NAMALWA (cell line): ENCODE measurements at regions not wholly inside any gene's neighbourhood (a gene's known extent, or its start where the extent isn't known, plus 50 kb on each side); places are given as distances from the start of the nearest gene placed in this dataset.

ENCODE experiments used
- DNase-seq: peaks from one replicate; pipeline ENCODE4 v3.0.0-alpha.2; 2015; ENCODE audit warnings: low spot score

DNA sequence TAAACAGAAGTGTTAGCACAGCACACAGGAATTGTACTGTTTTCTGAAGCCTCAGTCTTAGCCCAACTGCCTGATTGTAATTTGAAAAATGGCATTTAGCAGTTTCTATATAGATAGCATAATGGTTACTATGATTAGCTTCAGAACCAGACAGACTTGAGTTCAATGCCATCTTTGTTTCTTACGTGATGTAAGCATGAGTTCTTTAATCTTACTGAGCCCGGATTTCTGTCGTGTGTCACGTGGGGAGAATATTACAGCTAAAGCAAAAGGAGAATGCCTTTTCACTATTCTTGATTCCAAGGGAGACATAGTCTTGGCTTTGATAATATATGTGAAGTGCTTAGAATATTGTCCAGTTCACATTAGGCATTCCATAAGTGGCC is 407.3 kb downstream of the STIM2 start:
- DNase-seq, result no peak

DNA sequence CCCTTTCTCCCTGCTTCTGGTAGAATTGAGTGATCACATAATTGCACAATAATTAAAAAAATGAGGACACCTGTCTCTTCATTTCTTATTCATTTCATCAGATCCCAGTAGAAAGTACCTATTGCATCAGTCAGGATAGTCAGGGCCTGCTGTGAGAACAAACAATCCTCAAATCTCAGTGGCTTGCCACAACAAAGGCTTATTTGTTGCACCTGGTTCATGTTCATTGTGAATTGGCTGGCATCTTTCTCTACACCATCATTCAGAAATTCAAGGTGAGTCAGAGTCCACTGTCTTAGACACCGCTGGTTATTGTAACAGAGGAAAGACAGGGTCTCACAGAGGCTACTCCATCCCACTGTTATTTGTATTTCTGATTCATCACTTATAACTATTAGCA is 409.8 kb downstream of the STIM2 start:
- no peak for DNase-seq

DNA sequence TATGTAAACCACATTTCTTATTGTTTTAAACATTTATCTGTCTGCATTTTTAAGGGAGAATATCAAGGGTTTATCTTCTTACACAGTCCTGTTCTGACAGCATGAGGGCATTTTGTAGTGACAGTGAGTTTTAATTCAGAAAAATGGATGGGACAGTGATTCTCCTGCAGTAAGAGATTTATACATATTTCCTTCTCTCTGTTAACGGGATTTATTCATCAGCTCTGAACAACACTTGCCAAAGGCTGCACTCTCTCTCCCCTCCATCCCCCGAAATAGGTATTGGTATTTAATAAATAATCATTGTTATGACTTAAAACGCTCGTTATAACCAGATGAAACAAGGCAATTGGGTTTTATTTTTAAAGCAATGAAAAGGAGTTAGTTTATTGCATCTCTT is 410.9 kb downstream of the STIM2 start:
- DNase-seq, result no peak

DNA sequence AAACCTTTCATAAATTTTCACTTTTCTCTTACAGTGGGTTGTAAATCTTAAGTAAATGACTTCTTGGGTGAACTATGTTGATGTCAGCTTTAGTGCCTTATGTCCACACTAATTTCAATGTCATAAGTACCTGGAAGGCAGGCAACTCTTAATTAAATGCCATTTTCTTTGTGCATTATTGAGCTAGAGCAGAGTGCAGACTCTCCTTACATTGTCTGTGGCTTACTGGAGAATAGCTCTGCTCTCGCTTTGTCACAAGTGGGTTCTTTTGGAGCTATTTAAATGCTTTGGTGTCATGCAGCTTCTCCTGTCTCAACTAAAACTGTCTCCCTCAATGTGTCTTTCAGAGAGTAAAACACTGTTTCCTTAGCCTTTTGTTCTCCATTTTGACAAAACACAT is 411.6 kb downstream of the STIM2 start:
- DNase-seq, result no peak

DNA sequence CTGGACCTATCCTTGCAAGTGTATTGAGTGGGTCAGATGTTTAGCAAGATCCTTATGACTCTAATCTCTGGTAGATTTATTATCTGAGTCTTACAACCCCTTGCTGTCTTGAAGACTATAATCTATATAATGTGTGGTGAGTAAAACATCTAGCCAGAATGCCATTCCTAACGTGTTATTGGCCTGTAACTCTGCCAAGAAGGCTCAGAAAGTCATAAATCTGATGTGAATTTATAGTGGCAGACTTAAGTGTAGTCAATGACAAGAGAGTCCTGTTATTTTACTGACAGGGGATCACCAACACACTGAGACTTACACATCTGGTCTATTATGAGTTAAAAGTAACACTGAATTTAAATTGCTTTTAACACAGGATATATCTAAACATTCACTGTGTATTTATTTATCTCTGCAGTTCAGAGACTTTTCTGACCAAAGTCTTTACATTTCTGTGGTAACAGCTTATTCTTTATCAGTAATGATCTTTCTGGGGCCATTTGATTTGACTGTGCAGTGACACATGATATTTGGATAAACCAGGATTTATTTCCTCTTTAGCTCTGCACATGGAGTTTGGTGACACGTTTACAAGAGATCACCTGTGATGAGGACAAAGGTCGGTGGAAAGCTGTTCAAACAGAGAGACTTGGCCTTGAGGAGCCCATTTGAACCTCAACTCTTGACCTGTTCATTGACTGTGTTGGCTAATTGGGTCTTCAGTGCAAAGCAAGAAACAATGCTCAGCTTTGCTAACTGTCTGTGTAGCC is 415.8 kb downstream of the STIM2 start:
- DNase-seq, result no peak

DNA sequence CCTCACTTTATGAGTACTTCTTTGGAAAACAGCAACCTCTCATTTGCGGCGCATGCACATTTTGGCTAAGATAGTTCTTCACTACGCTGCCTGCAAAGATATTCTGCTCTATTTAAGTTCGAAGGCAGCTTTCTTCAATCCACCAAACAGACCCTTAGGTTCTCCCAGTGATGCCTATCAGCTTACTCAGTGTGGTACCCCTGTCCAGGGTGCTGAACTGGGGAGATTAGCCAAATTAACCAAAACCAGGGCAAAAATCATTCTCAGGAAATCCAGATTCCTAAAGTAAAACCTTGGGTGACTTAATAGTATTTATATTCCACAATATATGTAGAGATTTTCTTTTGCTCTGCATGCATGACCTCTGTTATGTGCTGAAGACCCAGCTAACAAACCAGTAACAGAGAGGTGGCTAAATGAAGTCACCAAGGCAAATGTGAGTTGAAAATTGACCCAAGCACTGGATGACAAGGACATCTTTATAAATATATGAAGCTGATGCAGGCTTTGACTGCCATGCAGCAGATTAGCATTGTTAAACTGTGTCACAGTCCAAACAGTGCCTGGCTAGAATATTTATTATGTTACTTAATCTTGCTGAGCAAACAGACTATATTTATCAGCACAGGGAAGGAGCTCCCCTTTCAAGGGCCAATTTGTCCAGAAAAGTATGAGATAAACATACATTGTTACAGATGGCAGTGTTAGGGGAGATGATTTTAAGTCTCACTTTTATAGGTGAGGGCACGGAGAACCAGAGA is 418.2 kb downstream of the STIM2 start:
- peak; percentile 15 for DNase-seq

DNA sequence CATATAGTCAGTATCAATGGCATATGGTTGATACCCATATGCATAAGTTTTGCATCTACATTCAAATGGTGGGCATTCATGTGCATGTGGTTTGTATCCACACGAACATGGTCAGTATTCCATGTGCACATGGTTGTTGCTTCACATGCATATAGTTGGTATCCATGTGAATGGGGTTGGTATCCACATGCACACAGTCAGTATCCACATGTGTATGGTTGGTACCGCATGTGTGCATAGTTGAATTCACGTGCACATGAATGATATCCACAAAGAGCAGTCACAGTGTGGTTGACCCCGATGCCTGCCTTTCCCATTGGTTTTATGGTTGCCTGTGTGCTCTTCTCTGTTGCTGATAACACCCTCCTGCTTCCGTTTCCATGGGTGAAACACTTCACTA is 427.9 kb downstream of the STIM2 start:
- DNase-seq, result no peak

DNA sequence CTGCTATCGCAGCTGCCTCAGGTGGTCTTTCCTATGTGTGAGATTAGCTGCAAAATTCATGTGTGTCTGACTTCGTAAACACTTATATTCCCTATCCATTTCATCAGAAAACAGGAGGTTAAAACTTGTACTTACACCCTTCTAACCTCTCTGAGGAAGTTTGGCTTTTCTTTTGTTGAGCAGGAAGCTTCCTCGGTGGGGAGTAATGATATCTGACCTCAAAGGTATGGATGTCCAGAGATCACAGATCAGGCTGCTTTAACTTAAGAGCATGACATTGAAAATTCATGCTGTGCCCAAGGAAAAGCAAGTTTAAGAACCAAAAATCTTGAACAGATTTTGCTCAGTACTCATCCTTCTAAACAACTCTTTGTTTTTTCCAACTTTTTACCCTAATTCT is 429.1 kb downstream of the STIM2 start:
- no peak for DNase-seq

DNA sequence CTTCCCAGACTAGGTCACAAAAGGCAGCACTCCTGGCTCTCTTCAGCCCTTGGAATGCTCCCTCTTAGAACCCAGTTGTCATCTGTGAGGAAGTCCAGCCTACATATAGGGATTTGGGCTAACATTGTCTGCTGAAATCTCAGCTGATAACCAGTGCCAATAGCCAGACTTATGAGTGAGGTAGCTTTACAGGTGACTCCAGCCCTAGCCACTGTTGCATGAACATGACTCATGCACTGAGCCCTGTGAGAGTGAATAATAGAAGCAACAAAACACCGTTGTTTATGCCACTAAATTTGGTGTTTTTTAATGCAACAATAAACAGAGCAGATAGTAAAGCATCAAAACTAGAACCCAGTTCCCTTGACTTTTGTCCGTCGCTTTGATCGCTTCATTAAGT is 433.2 kb downstream of the STIM2 start:
- no peak for DNase-seq

DNA sequence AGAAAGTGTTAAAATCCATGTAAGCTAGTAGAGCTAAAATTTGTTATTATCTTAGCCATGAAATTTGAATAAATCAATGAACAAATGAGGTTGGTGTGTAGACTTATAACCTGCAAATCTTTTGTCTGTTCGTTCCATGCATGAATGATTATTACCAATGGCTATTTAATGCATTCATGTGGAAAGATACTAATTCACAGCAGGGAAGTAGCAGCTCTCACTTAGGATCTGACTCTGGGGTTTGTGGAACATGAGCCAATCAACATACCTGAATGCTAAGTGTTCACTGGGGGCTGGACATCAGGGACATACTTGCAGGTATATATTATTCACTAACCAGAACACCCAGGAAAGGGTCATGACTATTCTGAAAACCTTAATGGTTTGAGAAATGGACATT is 444.1 kb downstream of the STIM2 start:
- DNase-seq, result no peak

DNA sequence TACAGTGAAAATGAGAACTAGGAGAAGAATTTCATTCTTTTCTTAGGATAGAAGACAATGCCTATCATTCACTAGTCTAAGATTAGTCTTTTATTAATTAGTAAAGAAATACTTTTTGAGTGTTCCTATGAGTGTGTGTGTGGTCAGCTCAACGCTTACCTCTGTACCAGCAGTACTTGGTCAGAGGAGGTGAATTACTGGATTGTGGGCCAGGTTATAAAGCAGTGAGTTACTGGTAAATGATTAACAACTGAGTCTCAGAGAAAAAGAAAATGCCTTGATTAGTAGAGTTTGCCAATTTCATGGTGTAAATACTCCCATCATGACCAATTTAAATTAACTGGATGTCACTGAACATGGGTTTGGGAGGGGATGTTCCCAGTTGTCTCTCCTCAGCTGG is 444.6 kb downstream of the STIM2 start:
- DNase-seq, result no peak

DNA sequence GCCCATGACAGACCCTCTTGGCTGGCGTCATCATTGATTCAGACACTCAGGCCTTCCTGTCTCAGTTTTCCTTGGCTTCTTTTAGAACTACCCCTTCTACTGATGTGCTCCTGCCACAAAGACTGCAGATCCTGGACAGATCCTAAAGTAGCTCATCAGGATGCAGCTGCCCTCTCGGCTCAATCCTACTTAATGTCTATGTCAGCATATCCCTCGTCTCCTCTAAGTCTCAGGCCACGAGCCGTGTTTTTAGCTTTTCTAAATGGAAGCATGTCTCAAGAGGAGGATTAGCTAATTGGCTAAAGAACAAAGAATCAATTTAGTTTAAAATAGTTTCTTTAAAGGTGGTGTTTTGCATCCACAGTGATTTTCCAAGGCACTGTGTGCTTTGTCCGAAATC is 447.7 kb downstream of the STIM2 start:
- no peak for DNase-seq

DNA sequence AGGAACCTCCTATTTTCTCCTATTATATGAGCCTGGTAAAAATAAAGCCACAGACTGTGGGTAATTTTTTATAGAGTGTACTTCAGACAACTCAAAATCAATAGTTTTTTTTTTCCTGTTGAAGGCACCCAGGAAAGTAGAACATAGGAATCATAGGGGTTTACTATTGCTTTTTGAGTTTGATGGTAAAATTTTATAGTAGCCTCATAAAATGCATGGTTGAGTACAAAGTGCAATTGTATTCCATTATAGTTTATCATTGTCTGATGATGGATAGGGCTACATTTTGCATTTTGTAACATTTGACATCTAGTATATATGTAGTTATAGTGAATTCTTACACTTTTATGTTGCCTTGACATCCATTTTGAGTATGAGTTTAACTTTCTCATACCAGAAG is 455.0 kb downstream of the STIM2 start:
- DNase-seq, result no peak

DNA sequence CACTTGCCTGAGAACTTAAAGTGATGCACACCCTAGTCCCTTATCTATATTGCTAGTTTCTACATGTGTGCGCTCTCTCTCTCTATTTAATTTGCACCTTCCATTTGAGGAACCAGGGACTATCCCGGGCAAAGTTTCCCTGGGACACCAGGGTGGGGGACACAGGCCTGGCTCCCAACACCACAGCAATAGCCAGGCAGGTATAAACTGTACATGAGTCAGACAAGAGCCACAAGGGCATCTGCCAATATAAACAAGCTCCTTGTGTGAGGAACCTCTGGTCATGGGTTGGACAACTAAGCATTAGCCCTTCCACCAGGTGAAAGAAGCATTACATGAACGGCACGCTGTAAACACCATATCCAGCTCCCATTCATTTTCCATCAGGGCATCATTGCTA is 455.5 kb downstream of the STIM2 start:
- no peak for DNase-seq

DNA sequence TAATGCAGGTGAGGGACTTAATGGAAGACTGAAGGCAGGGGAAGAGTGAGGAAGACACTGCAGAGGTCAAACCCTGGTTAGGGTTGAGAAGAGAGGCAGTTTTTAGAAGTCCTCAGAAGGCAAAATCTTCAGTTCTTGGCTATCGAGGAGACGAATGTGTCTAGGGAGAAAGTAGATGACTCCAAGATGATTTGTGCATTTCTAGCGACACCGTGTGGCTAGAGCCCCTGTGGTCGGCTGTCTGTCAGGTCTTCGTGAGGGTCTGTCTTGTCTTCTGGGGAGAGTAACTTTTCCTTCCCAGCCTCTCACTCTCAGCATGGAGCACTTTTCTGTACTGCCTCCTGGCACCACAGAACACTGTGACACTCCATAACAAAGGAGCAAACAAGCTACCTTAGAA is 458.1 kb downstream of the STIM2 start:
- peak; percentile 67 for DNase-seq

DNA sequence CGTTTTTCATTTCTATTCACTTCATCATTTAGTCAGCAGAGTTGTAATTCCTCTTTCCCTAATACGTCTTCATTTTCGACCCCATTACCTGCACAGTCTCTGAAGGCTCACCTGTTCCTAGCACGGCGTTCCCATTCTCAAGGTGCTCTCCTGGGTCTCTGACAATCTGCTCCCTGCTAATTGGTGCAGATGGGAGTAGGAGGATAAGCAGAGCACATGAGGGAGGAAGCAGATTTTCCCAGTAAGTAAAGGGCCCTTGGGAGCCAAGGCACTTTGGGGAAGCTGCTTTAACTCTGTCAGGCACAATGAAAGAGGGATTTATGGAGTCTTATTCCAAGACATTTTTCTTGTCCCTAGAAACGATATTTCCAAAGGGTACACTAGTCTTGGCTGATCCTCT is 466.4 kb downstream of the STIM2 start:
- DNase-seq, result no peak

DNA sequence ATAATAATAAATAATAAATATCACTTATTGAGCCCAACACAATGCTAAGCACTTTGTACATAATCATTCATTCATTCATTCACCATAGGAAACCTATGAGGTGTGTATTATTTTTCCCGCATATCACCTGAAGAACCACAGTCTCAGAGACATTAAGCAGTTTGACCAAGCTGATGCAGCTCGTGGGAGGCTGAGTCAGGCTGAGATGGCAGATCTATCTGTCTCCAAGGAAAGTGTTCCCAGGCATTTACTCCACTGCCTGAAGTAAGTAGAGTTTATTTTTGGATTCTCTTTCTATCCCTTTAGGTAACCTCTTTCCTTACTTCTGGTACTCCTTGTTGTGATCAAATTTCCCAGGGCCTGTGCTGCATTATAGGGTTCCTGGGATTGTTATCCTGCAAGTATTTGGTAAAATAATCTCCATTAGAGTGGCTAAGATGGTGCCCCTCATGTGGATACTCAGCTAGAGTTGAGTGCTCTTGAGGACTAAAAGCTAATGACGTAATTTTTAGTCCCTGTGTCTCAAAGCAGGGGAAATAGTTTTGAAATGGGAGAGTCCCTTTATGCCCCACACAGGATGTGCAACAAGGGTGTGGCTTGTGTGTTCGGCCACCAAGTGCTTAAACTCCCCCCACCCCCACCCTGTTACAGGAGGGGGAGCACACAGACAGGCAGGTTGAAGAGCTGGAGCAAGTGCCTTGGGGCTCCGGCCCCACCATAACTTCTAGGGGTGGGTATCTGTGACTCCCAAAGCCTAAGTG is 467.0 kb downstream of the STIM2 start:
- no peak for DNase-seq

DNA sequence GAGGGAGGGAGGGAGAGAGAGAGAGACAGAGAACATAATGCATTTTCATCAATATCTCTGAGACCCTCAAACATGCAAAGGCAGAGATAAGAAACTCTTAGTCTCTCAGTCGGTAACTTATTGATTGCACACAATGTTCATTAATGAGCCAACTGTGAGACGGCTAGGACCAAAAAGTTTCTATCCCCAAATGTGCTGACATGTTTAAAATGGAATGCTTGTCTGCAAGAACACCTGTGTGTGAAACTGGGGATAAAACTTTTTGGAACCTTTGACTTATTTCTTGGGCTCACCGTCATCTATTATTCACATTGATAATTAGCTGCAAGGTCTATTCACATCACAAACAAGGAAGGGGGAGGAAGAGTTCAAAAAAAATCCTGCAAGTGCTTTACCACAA is 477.9 kb downstream of the STIM2 start:
- no peak for DNase-seq

DNA sequence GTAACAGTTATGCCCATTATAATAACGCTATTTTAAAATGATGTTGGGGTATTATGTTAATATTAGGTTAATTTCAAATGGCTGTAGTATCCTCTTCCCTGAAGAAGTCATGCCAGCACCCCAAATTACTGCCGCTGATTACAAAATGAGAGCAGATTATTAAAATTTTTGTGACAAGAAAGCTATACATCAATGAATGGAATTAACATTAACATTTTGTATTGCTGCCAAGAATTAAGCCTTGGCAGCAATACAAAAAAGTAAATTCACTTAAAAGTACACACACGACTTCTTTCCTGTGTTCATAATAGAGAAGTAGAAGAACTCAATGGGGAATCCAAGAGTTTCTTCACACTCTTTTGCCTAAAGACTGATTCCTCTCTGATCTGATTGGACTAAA is 482.8 kb downstream of the STIM2 start:
- DNase-seq, result no peak

DNA sequence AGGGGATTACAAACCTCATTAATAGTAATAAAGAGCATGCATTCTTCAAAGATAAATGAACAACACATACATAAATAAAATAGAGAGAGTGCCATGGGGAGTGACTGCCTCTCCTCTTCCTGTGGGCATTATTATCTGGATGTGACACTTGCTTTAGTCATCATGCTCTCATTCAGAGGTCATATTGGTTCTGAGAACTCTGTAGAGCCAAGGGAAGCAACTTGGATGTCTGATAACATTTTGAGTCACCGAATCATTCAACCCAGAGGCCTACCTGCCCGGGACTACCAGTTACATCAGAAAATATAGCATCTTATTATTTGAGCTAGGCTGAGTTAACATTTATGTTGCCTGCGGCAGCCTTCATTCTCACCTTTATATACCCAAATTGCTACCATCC is 489.5 kb downstream of the STIM2 start:
- no peak for DNase-seq

DNA sequence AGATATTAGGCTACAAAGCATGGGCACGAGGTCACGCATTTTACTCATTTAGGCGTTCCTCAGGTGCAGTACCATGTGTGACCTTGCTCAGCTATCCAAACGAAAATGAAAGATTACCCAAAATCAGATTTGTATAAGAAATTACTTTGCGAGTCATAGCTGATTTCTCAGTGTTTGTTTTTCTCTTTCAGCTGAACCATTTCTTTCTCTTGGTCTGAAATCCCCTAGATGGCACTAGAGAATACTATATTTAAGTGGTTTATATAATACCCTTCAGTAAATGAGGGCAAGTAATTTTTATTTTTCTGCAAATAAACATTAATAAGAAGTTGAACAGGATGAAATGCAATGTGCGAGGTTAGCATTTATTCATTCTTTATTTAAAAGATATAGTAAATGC is 496.6 kb downstream of the STIM2 start:
- DNase-seq, result peak; percentile 6

DNA sequence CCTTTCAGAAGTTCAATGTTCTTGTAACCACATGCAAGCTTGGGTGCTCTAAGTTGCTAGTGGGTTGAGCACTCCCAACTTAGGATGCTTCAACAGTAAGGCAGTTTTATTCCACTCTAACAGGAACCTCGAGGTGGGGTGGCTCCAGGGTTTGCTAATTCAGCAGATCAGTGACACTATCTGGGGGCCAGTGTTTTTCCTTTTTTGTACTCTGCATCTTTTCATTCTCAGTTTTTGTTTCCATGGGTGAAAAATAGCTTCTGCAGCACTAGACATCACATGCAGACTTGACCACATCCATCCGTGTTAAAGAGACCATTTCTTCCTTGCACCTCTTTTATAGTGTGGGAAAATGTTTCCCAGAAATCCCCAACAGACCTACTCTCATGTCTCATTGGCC is 497.6 kb downstream of the STIM2 start:
- no peak for DNase-seq

DNA sequence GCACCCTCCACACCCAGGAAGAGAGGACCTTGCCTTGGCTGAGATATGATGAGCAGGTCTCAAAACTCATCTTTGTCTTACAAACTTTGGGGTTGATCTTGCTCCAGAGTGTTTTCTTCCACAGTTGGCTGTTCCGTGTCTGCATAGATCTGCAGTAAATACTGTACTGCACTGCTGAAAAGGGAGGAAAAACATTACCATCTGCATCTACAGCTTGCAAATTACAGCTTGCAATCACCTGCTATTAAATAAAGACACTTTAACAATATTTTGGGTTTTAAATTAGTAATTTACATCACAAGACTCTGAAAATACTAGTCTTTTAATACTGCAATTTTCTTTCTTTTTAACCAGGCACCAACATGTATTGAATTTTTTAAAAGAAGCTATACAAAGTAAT is 499.5 kb downstream of the STIM2 start:
- no peak for DNase-seq
